IMR-90 (cell line): ENCODE measurements at regions not wholly inside any gene's neighbourhood (a gene's known extent, or its start where the extent isn't known, plus 50 kb on each side); places are given as distances from the start of the nearest gene placed in this dataset.

ENCODE experiments used
- ATAC-seq: fragments of 200-7000 bp; cut with Tn5 transposase; 2 replicates; pipeline ENCODE4 v1.9.1; 2020; ENCODE audit warnings: low read depth, mild to moderate bottlenecking, moderate library complexity
- BruUV-seq: library from RNA; stranded (reverse); fragments of 400-500 nt; replicated peaks from 2 replicates; lab custom pipeline; 2021; lab: Mats Ljungman, UMichigan
- CTCF ChIA-PET: fragments of 300-600 bp; formaldehyde crosslinking; extraction: SDS; loops from one replicate; lab custom pipeline; 2021; ENCODE audit warnings: antibody characterized with exemption; lab: Yijun Ruan, JAX
- POLR2A ChIA-PET: fragments of 300-600 bp; sonication (Branson Sonifier 250); formaldehyde crosslinking; loops from one replicate; lab custom pipeline; 2022; ENCODE audit warnings: antibody characterized with exemption; ENCODE audit not compliant: unreplicated experiment; lab: Charles Lee
- DNase-seq: peaks from one replicate; pipeline ENCODE4 v3.0.0; 2013
- H2AFZ ChIP-seq: replicated peaks from 2 replicates; pipeline ENCODE3; 2013; ENCODE audit warnings: low read length, mild to moderate bottlenecking; ENCODE audit not compliant: poor library complexity
- H2AK5ac ChIP-seq: 2 replicates; pipeline ENCODE4 v1.6.1; 2013; ENCODE audit warnings: low read depth, low read length, inconsistent platforms
- H2AK9ac ChIP-seq: replicated peaks from 2 replicates; pipeline ENCODE3; 2013; ENCODE audit warnings: mild to moderate bottlenecking, low read depth, low read length, moderate library complexity; ENCODE audit not compliant: poor library complexity
- H2BK120ac ChIP-seq: 2 replicates; pipeline ENCODE4 v1.6.1; 2013; ENCODE audit warnings: low read depth, low read length, inconsistent platforms
- H2BK15ac ChIP-seq: 3 replicates; pipeline ENCODE4 v1.6.1; 2013; ENCODE audit warnings: low read depth, low read length, inconsistent platforms
- H2BK20ac ChIP-seq: 2 replicates; pipeline ENCODE4 v1.6.1; 2013; ENCODE audit warnings: low read depth, mild to moderate bottlenecking, inconsistent platforms, low read length, moderate library complexity
- H2BK5ac ChIP-seq: 2 replicates; pipeline ENCODE4 v1.6.1; 2013; ENCODE audit warnings: mild to moderate bottlenecking, low read depth, low read length, inconsistent platforms; ENCODE audit not compliant: poor library complexity, severe bottlenecking
- H3K14ac ChIP-seq: replicated peaks from 2 replicates; pipeline ENCODE4 v1.6.1; 2013; ENCODE audit warnings: low read depth, low read length, inconsistent platforms
- H3K18ac ChIP-seq: 2 replicates; pipeline ENCODE4 v1.6.1; 2013; ENCODE audit warnings: low read depth, low read length, control low read depth
- H3K23ac ChIP-seq: 2 replicates; pipeline ENCODE4 v1.6.1; 2013; ENCODE audit warnings: low read depth, low read length, inconsistent platforms
- H3K27ac ChIP-seq: 2 replicates; pipeline ENCODE4 v1.5.1; 2013; ENCODE audit warnings: mild to moderate bottlenecking, control low read depth, low read length; ENCODE audit not compliant: insufficient read depth
- H3K27me3 ChIP-seq: 2 replicates; pipeline ENCODE4 v1.6.1; 2013; ENCODE audit warnings: low read length; ENCODE audit not compliant: control insufficient read depth, insufficient read depth
- H3K36me3 ChIP-seq: 2 replicates; pipeline ENCODE4 v1.6.1; 2013; ENCODE audit warnings: low read length, mixed read lengths; ENCODE audit not compliant: control insufficient read depth, insufficient read depth
- H3K4ac ChIP-seq: 2 replicates; pipeline ENCODE4 v1.6.1; 2013; ENCODE audit warnings: low read depth, low read length, inconsistent platforms
- H3K4me1 ChIP-seq: 2 replicates; pipeline ENCODE4 v1.6.1; 2013; ENCODE audit warnings: low read length, mixed read lengths; ENCODE audit not compliant: control insufficient read depth, insufficient read depth
- H3K4me2 ChIP-seq: 2 replicates; pipeline ENCODE4 v1.6.1; 2013; ENCODE audit warnings: low read depth, mild to moderate bottlenecking, control low read depth, low read length, moderate library complexity
- H3K4me3 ChIP-seq: 2 replicates; pipeline ENCODE4 v1.5.1; 2013; ENCODE audit warnings: low read depth, mild to moderate bottlenecking, control low read depth, low read length, moderate library complexity; ENCODE audit not compliant: insufficient read depth
- H3K56ac ChIP-seq: 2 replicates; pipeline ENCODE4 v1.6.1; 2013; ENCODE audit warnings: low read length, inconsistent platforms; ENCODE audit not compliant: insufficient read depth; ENCODE audit errors: extremely low read depth
- H3K79me1 ChIP-seq, 2 experiments: 2 replicates each; pipeline ENCODE4 v1.6.1; 2013; ENCODE audit warnings: low read length in 2 of 2, inconsistent platforms in 1 of 2, low read depth in 1 of 2
- H3K9ac ChIP-seq: 2 replicates; pipeline ENCODE4 v1.6.1; 2013; ENCODE audit warnings: low read depth, low read length, control low read depth
- H3K9me1 ChIP-seq: 2 replicates; pipeline ENCODE4 v1.6.1; 2013; ENCODE audit warnings: low read length, inconsistent platforms; ENCODE audit not compliant: insufficient read depth
- H3K9me3 ChIP-seq: 2 replicates; pipeline ENCODE4 v1.6.1; 2013; ENCODE audit warnings: low read length; ENCODE audit not compliant: control insufficient read depth, insufficient read depth
- H4K20me1 ChIP-seq: 2 replicates; pipeline ENCODE4 v1.6.1; 2013; ENCODE audit warnings: low read length, inconsistent platforms; ENCODE audit not compliant: insufficient read depth
- H4K5ac ChIP-seq: 2 replicates; pipeline ENCODE4 v1.6.1; 2013; ENCODE audit warnings: mild to moderate bottlenecking, low read depth, low read length, control low read depth
- H4K8ac ChIP-seq, 2 experiments: 2 replicates each; pipeline ENCODE4 v1.6.1; 2013; ENCODE audit warnings: low read depth in 2 of 2, low read length in 2 of 2, control low read depth in 1 of 2, inconsistent platforms in 1 of 2
- H4K91ac ChIP-seq: 2 replicates; pipeline ENCODE4 v1.6.1; 2013; ENCODE audit warnings: low read depth, low read length, inconsistent platforms; ENCODE audit not compliant: insufficient read depth
- CTCF ChIP-seq: conservative IDR thresholded peaks from 2 replicates; pipeline ENCODE4 v1.5.1; 2012; ENCODE audit warnings: mild to moderate bottlenecking, low read depth, low read length, improper control_type of control experiment
- FOS ChIP-seq: fragments of 150-350 bp; IDR thresholded peaks from 2 replicates; pipeline ENCODE4 v1.6.1; 2016; ENCODE audit warnings: low read depth, low read length
- MAFK ChIP-seq: IDR thresholded peaks from 2 replicates; pipeline ENCODE4 v1.6.1; 2012; ENCODE audit warnings: low read depth, low read length, improper control_type of control experiment
- RAD21 ChIP-seq: IDR thresholded peaks from 2 replicates; pipeline ENCODE4 v1.6.1; 2012; ENCODE audit warnings: low read length, improper control_type of control experiment
- SMC3 ChIP-seq: fragments of 150-350 bp; IDR thresholded peaks from 2 replicates; pipeline ENCODE4 v1.6.1; 2016; ENCODE audit warnings: low read depth, mild to moderate bottlenecking, antibody characterized with exemption, low read length, moderate library complexity
- WGBS, 2 experiments: methylation state at CpG; one replicate each; pipeline versions ENCODE4 v1.1.5 to v1.1.7; 2013; ENCODE audit warnings: missing lambda C conversion rate in 2 of 2; ENCODE audit not compliant: insufficient read length in 1 of 2; ENCODE audit errors: extremely low coverage in 2 of 2; 5-methylcytosine and 5-hydroxymethylcytosine counted together
- dilution Hi-C: fragments of 300-500 bp; cut with HindIII; formaldehyde crosslinking; loops from one replicate; pipeline ENCODE4 v1.14.3; 2018; ENCODE audit warnings: low sequenced_read_pairs; ENCODE audit not compliant: unreplicated experiment
- in situ Hi-C: fragments of 300-500 bp; cut with MboI; formaldehyde crosslinking; loops from 3 replicates; pipeline ENCODE4 v1.14.3; 2019; ENCODE audit warnings: low sequenced_read_pairs, inconsistent platforms, mixed read lengths
- intact Hi-C: fragments of 100-400 bp; cut with micrococcal nuclease; formaldehyde crosslinking; loops from 2 replicates; pipeline ENCODE4 v1.10.0; 2022

GRCh38 chr6:15961635-15962448 is 167.0 kb upstream of the MYLIP start:
- Histone ChIP-seq H4K91ac (no peak overlapping the region; the same call in 1 of the 2 replicates), H3K36me3 (no peaks in the 10 kb centered on the region), H2AK9ac (no peak overlapping the region), H3K23ac (no peak overlapping the region), H3K18ac (no peak overlapping the region), H3K79me1 (no peaks in the 10 kb centered on the region), H3K9me3 (no peaks in the 10 kb centered on the region), H3K9me1 (no peaks in the 10 kb centered on the region; the same call in 1 of the 2 replicates), H2BK120ac (no peak overlapping the region; the same call in 1 of the 2 replicates), H3K56ac (no peak overlapping the region), H3K14ac (no peak overlapping the region), H3K4me3 (no peak overlapping the region), H4K5ac (no peak overlapping the region), H4K20me1 (no peaks in the 10 kb centered on the region), H2BK5ac (no peak overlapping the region), H2AK5ac (no peak overlapping the region), H2BK20ac (no peak overlapping the region), H3K4ac (no peak overlapping the region), H4K8ac (0 out of 4 replicates have a peak overlapping the region, but pooled peaks of 1 of the 2 experiments have one; percentile 61), H2AFZ (no peak overlapping the region), H3K4me2 (no peak overlapping the region), H2BK15ac (no peak overlapping the region), H3K27me3 (no peaks in the 10 kb centered on the region), H3K4me1 (no peaks in the 10 kb centered on the region; the same call in 1 of the 2 replicates), H3K27ac (no peak overlapping the region), H3K9ac (no peak overlapping the region)
- ATAC-seq: no peak
- no peak for DNase-seq
- in situ Hi-C loops (no loop called here), intact Hi-C loops (no loop called here), dilution Hi-C loops (no loop called here)
- ChIA-PET CTCF (interaction anchor here (0.8 kb wide), 1 partner anchor 194 kb away, joined by 3 read pairs; no protein-coding TSS in a partner anchor), POLR2A (no interaction called here)
- TF ChIP-seq RAD21: no peak
- no peak for TF ChIP-seq MAFK
- TF ChIP-seq FOS: no peak
- TF ChIP-seq SMC3: no peak
- no peak for TF ChIP-seq CTCF
- no TSS peak for BruUV-seq
- WGBS, 2 experiments: no CpG with 5 or more reads among the region's 3 CpGs
